Hematopoietic multipotent progenitor cell treated with erythropoietin and hydrocortisone succinate and interleukin-3 and kit ligand, for 6 days (in vitro differentiated cells): ENCODE measurements at regions not wholly inside any gene's neighbourhood (a gene's known extent, or its start where the extent isn't known, plus 50 kb on each side); places are given as distances from the start of the nearest gene placed in this dataset.

Experiments
- DNase-seq: peaks from one replicate; pipeline ENCODE4 v3.0.0-alpha.2; 2015

DNA sequence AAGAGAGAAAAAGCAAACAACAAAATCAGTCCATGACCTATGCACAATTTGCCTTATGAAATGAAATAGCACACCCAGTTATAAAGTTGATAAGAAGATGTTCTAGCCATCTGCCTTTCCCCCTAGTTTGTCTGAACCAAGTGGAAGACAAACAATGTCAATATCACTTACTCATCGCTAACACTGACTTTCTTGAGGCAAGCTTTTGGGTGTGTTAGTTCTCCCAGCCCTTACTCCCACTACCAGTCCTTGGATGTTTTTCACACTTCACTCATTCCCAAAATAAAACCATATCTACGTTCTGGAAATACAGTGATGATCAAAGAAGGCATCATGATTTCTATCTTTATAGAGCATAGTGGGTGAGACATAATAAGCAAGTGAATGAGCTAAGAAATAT lies 393.8 kb downstream of the PCDH20 start:
- no peak for DNase-seq

DNA sequence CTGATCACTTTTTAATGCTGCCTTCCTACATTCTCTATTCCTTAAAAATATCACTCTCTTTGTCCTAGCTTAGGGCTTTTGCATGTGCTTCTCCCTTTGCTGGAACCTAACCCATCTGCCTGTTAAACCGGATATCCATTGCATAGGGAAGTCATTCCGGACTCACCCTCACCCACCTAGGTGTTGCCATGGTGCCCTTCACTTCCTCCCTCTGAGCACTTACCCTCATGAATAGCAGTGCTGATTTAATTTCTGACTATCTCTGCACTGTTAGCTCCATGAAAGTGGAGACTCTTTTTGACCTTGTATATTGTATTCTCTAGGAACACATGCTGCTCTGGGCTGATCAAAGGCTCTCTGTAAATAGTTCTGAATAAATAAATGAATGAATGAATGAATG lies 401.9 kb downstream of the PCDH20 start:
- DNase-seq = no peak

DNA sequence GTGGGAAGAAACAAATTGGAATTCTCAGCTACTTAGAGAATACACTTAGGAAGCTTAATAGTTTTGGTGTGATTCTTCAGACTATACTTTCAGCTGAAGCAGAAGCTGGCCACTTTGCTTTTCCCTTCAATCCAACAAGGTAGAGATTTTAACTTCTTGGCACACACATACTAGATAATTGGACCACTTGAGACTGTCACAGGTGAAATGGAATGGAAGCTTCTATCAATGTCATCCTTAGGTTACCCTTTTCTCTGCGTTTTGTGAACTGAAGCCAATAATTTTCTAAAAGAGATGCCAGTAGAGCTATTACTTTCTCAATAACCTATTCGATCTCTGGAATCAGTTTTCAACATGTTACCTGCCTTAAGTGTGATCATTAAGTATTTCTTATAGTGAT lies 405.3 kb downstream of the PCDH20 start:
- DNase-seq = no peak

DNA sequence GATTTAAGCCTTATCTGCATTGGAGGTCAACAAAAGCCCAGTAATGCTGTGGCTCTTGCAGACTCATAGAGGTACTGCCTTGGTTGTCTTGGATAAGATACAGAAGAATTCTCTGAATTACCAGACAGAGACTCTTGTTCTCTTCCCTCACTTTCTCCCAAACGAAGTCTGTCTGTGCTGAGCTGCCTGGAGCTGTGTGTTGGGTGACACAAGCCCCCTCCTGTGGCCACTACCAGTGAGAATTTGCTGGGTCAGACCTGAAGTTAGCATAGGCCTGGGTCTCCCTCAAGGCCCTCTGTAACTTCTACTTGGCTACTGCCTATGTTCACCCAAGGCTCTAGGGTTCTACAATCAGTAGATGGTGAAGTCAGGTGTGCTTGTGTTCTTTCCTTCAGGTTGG lies 413.0 kb downstream of the PCDH20 start:
- no peak for DNase-seq

DNA sequence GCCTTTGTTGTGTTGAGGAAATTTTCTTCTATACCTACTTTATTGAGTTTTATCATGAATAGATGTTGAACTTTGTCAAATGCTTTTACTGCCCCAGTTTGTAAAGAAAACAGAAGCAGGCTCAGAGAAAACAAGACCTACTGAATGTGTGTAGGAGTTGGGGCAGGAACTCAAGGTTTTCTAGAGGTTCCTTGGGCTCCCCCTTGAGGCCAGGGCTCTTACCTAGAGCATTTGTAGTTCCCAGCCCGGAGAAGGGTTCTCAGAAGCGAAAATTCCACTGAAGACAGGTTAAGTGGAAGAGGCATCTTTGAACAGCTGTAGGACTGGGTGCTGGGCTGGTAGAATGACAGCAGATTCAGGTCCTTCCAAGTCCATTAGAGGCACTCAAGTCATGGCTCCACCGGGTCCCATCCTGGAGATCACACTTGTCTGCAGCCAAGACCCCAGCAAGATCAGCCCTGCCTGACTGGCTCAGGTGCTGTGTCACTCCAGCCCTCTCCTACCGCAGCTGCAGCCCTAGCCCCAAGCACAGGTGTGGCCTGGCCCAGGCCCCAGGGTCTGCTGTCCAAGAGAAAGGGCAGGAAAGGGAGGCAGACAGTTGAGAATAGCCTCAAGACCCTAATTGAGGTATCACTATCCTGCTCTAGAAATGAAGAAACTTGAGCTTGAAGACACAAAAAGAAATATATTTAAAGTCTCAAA lies 425.5 kb downstream of the PCDH20 start:
- DNase-seq = peak; percentile 15

DNA sequence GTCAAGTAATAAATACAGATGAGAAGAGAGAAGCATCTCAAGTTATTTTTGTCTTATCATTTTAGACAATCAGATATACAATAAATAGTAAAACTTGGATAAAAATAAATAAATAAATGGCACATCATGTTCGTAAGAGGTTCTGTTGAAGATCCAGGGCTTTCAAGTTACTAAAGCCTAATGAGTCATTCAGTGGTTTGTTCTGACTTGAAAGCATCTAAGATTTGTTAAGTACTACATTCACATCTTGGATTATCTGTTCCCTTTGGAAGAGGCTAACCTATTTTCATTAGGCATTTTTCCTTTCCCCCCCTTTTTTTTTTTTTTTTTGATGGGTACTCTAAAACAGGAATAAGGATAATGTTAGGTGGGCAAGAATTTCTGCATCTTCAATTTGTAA lies 429.3 kb downstream of the PCDH20 start:
- no peak for DNase-seq

DNA sequence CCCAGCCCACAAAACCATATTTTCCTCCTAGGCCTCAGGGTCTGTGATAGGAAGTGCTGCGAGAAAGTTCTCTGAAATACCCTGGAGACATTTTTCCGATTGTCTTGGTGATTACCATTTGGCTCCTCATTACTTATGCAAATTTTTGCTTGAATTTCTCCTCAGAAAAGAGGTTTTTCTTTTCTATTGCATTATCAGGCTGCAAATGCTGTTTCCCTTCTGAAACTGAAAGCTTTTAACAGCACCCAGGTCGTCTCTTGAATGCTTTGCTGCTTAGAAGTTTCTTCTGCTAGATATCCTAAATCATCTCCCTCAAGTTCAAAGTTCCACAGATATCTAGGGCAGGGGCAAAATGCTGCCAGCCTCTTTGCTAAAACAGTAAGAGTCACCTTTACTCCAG lies 434.2 kb downstream of the PCDH20 start:
- DNase-seq = no peak

DNA sequence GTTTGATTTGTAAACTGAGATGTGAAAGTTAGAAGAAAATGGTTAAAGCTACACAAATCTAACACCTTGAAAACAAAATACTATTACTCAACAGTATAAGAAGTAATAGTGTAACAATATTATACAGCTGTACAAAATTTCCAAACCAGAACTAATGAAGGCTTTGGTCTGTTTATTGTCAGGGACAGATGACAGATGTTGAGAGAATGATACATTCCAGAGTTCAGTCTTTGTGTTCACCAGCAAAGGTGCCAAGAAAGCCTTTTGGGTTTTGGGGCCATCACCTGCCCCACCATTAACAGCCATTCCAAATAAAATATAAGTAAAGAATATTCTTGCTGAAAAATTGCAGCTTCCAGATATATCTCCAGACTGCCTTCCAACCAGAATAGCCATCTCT lies 439.3 kb downstream of the PCDH20 start:
- no peak for DNase-seq

DNA sequence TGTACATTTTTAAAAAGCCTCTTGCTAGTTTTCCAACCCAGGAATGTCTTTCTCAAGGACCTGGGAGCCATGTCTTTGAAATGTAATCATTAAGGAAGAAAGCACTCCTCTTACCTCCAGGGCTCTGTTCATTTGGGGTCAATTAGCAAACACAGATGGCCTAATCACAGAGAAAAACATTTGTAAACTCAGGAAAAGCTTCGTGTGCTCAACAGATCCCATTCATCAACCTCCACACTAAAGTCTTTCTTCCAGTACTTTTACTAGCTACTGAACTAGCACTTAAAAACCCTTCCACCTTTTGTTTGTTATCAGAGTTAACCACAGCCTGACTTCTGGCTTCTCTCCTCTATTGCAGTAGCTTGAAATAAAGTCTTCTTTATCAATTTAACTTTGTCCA lies 441.4 kb downstream of the PCDH20 start:
- DNase-seq = no peak

DNA sequence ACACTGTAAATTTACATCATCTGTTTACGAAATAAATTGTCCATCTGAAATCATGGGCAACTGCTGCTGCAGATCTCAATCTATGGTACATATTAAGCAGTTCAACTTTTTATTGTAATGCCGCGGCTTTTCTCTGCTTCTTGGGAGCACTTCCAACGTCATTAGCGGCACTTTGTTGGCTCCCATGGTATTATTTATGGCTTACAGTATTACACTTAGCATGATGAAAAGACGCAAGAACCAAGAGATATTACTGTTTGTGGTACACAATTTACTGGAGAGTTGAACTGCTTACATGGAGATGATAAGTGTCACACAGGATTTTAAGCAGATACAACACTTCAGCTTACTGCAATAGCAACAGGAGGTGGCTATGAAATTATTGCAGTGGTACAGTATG lies 442.1 kb downstream of the PCDH20 start:
- no peak for DNase-seq

DNA sequence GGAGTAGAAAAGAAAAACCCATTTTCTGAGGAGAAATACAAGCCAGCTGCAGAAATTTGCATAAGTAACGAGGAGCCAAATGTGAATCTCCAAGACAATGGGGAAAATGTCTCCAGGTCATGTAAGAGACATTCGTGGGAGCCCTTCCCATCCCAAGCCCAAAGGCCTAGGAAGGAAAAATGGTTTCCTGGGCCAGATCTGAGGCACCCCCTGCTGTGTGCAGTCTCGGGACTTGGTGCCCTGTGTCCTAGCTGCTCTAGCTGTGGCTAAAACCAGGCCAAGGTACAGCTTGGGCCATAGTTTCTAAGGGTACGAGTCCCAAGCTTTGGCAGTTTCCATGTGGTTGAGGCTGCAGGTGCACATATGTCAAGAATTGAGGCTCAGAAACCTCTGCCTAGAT lies 444.9 kb downstream of the PCDH20 start:
- DNase-seq = no peak

DNA sequence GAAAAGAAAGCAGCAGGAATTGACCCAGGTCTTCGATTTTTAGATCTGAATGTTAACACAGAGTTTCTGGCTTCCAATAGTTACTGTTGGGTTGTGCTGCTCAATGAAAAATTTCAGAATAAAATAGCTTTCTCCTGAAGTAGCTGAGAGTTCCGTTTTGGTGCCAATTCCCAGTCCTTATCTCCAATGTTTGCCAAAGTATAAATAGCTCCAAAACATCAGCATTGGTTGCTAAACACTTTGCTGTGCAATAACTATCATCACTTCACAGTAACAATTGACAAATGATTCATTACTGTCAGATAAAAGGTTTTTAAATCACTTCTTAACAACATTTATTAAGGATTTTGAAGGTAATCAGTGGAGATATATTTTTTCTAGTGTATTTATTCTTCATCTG lies 446.0 kb downstream of the PCDH20 start:
- DNase-seq = no peak

DNA sequence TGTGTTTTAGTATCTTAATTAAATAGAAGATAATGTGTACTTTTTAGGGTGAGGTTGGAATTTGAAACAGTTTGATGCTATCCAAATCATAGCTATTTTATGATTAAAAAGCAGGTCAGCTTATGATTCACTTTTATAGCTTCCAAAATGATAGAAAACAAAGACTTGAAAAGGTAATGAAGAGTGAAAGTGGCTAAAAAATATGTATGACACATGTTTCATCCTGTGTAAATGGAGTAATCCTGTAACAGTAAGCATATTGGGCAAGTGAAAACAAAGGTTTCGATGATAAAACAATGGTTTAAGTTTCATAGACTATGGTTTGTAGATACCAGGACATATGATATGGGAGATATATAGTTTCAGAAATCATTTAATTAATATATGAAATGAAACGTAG lies 456.2 kb downstream of the PCDH20 start:
- no peak for DNase-seq

DNA sequence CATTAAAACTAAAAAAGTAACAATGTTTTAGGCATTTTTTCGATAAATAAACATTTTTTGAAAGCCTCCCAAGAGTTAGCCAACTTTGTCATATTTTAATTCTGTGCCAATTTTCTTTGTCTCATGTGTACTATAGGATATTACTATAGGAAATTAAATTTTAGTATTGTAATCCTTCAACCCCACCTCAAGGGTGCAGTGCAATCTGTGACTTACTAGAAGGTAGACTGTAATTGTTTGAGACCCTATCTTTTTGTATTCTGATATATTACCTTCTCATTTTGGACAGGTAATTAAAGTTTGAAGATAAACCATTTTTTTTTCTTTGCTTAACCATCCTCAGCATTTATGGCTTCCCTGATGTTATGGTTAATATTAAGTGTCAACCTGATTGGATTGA lies 457.8 kb downstream of the PCDH20 start:
- no peak for DNase-seq

DNA sequence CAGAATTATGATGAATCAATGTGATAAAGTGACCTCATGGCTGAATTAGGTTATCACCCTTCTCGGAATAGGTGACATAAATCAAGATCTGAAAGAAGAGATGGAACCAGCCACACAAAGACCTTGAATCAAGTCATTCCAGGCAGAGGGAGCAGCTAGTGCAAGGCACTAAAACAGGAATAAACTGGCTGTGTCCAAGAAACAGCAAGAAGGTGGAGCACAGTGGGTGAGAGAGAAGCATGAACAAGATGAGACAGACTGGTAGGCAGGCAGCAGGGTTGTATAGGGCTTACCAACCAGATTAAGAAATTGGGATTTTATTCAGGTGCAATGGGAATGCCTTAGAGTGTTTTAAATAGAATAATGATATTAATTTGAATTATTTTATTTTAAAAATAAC lies 470.3 kb downstream of the PCDH20 start:
- DNase-seq = no peak

DNA sequence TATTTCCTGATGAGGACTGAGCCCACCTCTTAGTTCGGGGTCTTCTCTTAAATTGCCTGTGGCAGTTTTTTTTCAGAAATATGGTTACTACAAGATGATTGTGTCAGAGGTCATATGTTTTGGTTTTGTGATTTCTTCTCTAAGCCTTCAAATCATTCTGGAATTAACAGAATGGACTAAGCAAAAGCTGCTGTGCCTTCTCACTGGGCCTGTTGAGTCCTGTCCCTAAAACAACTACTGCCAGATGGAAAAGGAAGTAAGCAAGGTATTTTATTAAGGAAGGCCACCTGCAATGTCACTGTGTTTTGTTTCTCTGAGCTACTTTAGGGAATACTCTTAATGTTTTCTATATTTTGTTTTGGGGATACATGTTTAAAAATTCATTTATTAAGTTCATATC lies 470.8 kb downstream of the PCDH20 start:
- no peak for DNase-seq

DNA sequence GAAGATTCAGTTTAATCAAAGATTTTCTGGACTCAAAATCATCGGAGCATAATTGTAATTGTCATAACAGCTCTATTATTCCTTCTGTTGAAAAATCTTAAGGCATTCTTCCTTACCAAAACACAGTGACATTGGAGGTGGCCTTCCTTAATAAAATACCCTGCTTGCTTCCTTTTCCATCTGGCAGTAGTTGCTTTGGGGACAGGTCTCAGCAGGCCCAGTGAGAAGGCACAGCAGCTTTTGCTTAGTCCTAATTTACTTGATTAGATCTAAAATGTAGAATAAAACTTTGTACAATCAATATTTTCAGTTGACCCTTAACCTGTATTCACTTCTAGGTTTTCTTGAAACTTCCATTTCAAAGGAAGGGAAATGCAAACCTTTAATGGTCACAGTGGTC lies 471.6 kb downstream of the PCDH20 start:
- no peak for DNase-seq

DNA sequence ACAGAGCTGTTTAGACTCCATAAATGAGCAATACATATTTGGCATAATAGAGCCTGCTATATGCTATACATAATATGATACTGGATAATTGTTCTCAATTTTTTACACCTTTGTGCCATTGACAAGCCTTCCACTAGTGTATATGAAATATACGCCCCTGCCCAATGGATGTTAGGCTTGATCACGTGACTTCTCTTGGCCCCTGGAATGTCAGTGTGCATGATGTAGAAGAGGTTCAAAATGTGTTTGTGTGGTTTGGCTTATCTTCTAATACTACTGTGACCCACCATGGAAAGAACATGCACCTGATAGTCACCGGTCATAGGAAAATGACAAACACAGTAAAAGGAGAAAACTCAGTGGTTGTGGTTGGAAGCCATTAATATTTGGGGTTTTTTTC lies 479.4 kb downstream of the PCDH20 start:
- no peak for DNase-seq

DNA sequence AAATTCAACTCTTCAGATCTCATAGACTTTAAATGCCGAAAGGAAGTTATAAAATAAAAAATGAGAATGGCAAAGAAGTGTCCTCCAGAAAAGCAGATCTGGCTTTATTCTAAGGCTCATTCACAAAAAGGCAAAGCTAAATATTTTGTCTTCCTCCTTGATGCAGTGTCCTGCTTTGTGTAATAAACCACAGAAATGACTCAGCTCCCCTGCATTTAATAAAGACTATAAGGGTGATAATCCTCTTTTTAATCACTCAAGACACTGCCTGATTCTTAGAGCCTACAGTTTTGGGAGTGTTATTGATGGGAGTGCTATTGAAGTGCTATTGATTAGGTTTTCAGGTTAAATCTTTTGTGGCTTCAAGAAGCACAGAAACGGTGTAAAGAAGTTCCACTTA lies 482.0 kb downstream of the PCDH20 start:
- DNase-seq = peak; percentile 2

DNA sequence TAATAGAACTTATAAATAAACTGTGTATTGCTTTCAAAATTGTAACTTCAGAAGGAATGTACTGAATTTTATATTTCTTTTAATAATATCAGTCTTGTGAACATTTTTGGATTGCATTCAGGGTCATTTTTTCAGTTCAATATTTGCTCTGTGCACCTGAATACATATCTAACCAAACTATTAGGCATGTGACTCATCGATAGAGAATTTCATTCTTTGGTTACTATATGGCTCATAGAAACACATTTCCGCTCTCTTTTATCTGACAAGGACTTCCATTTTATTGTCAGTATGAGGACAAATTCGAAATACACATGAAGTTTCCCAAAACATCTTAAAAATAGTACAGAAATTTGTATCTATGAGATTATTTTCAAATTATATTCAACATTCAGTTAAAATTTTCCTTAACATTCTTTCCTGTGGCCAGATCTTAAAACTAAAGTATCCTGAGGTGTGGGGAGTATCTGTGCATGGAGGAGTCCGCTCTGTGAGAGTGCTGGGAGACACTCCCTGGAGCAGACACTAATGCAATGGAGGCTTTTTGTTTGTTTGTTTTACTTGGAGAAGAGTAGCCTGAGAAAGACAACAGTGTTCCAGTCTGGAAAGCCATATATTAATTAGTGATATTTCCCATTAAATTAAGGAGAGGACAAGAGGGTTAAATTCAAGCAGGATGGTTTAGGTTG lies 483.6 kb downstream of the PCDH20 start:
- DNase-seq = no peak

DNA sequence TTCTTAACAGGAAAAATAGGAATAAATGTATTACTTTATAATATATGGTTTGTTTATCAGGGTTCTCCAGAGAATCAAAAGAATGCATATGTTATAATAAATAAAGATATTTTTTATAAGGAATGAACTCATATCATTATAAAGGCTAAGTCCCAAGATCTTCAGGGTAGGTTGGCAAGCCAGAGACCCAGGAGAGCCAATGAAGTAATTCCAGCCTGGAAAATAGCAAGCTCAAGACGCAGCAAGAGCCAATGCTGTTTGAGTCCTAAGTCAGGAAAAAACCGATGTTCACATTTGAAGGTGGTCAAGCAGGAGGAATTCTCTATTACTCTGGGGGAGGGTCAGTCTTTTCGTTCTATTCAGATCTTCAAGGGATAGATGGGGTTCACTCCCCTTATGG lies 490.0 kb downstream of the PCDH20 start:
- DNase-seq = no peak

DNA sequence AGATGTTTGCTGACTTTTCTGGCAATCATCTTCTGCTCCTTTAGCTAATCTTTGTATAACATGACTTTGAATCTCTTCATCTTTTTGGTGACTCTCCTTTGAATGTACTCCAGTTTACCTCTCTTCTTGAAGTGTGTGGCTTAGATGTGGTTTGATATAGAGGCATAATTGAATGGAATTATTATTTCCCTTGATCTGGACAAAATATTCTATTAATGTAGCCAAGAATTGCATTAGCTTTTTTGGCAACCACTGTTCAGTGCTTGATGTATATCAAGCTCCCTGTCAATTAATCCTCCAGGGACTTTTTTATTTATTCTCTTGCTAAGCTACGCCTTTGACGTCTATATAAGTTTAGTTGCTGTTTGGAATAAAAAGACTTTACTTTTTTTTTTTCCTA lies 490.8 kb downstream of the PCDH20 start:
- DNase-seq = no peak

DNA sequence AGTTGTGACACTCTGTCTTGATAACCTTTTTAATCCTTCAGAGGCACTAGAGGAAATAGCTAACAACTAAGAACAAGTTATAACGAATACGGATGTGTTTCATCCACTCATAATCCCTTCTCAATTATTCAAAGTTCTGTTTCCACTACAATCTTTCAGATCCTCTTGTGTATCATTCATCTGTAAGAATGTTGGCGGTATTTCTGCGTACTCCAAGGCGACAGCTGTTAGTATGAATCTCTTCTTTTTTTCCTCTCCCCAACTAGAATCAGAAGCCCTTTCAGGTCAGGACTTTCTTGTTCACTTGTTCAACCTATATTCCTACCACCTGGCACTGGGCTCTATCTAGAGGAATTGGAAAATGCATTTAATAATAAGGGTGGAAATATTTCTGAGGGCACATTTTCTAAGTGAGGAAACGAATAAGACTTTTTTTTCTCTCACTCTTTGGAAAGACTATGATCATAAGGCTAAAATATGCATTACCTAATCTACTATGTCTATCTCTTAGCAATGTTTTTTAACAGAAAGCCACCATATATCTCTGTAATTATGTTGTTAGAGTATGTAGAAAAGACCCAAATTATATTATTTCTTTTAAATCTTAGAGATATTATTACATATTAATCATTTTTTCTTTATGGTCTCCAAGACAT lies 492.9 kb downstream of the PCDH20 start:
- no peak for DNase-seq

DNA sequence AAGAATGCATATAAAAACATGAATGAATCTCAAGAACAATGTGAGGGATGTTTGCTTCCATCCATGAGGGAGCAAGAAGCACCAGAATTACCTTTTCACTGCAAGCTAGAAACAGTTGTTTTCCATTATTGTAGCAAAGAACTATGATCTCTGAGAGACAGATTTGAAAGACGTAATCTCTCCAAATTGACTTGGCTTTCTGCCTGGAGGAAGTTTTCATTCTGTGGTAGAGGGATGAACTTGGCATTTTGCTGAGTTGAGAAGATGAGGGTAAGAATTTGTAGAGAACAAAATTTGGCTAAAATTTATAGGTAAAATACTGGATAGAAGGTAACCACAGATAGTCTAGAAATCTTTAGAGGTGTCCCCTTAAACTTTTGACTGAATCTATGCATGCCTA lies 496.8 kb downstream of the TDRD3 start:
- DNase-seq = no peak

DNA sequence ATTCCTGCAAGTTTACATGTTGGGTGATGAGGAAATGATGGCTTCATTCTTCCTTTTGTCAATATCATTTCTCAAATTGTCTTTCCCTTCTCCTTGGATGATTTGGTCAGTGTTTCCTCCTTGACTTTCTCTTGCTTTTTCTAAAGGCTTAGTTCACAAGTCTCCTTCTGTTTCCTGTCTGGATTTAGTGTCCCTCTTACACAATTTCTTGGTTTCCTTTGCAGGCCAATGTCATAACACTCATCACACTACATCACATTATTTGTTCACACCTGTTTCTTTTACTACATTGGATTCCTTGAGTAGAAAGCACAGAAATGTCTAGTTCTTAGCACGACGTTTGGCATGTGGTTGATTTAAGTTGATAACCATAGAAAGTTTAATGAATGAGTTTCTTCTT lies 490.7 kb downstream of the TDRD3 start:
- DNase-seq = no peak
